ENCODE measurements at regions not wholly inside any gene's neighbourhood (a gene's known extent, or its start where the extent isn't known, plus 50 kb on each side); places are given as distances from the start of the nearest gene placed in this dataset.

DNA sequence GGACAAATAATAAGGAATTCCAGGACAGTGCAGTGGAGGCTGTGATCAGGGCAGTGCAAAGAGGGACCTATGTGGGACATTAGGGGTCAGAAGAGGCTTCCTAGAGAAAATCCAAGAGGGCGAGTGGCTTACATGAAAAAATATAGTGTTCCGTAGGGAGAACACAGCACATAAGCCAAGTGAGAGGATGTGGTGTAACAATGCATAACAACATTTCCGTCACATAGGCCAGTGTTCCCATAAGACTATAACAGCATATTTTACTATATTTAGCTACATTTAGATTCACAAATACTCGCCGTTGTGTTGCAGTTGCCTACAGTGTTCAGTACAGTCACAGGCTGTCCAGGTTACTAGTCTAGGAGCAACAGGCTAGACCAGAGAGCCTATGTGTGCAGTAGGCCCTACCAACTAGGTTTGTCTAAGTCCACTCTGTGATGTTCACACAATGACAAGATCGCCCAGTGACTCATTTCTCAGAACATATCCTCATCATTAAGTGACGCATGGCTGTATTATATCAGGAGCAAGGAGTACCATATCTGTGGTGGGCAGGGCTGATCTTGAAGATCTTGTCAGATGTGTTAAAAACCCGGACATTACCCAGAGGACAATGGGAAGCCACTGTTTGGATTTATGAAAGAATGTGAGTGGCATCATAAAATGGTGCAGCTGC is 74.0 kb upstream of the TBL1X start:
- H2AFZ ChIP-seq (ENCODE audit: control insufficient read depth, low read length), result no peak overlapping the region
- dilution Hi-C loops (cut with MboI; ENCODE audit: extremely low pct_ligation_motif_present, low sequenced_read_pairs), result no loop called here
- peaks cover 8% of the 10 kb centered on the region for H3K27me3 ChIP-seq (ENCODE audit: control insufficient read depth, extremely low read depth, insufficient read depth, low read length)
- H3K9me1 ChIP-seq (ENCODE audit: control insufficient read depth, extremely low read depth, insufficient read depth, low read length), result no peaks in the 10 kb centered on the region
- H3K27ac ChIP-seq (ENCODE audit: control insufficient read depth, insufficient read depth, low read length), result no peak overlapping the region
- no peak for TF ChIP-seq EZH2 (IDR thresholded peaks at IDR 0.05; ENCODE audit: low read length)
- TF ChIP-seq, protein P1, sequence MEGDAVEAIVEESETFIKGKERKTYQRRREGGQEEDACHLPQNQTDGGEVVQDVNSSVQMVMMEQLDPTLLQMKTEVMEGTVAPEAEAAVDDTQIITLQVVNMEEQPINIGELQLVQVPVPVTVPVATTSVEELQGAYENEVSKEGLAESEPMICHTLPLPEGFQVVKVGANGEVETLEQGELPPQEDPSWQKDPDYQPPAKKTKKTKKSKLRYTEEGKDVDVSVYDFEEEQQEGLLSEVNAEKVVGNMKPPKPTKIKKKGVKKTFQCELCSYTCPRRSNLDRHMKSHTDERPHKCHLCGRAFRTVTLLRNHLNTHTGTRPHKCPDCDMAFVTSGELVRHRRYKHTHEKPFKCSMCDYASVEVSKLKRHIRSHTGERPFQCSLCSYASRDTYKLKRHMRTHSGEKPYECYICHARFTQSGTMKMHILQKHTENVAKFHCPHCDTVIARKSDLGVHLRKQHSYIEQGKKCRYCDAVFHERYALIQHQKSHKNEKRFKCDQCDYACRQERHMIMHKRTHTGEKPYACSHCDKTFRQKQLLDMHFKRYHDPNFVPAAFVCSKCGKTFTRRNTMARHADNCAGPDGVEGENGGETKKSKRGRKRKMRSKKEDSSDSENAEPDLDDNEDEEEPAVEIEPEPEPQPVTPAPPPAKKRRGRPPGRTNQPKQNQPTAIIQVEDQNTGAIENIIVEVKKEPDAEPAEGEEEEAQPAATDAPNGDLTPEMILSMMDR (optimal IDR thresholded peaks at IDR 0.05 in 1 of 3, IDR thresholded peaks at IDR 0.05 in 1 of 3, conservative IDR thresholded peaks at IDR 0.05 in 1 of 3; ENCODE audit: extremely low read depth in 1 of 3, insufficient read depth in 2 of 3, low read length in 3 of 3), result no peak
- H4K20me1 ChIP-seq (ENCODE audit: control insufficient read depth, extremely low read depth, insufficient read depth, low read length), result no peaks in the 10 kb centered on the region
- no peak overlapping the region for H3K9ac ChIP-seq (ENCODE audit: control insufficient read depth, extremely low read depth, insufficient read depth, low read length)
- H3K4me3 ChIP-seq (ENCODE audit: control insufficient read depth in 2 of 3, extremely low read depth in 1 of 3, insufficient read depth in 2 of 3, low read depth in 1 of 3, low read length in 3 of 3), result no peak overlapping the region
- no peak for FAIRE-seq
- H3K4me2 ChIP-seq (ENCODE audit: control insufficient read depth, extremely low read depth, insufficient read depth, low read depth, low read length), result no peak overlapping the region
- no peaks in the 10 kb centered on the region for H3K79me2 ChIP-seq (ENCODE audit: control insufficient read depth, insufficient read depth, low read length)
- H3K36me3 ChIP-seq (ENCODE audit: control insufficient read depth in 2 of 2, extremely low read depth in 1 of 2, insufficient read depth in 2 of 2, low read length in 2 of 2), result no peaks in the 10 kb centered on the region
- H3K4me1 ChIP-seq (ENCODE audit: control insufficient read depth, extremely low read depth, insufficient read depth, low read length), result no peaks in the 10 kb centered on the region
- DNase-seq (ENCODE audit: low read depth, low spot score), result no peak
- no peaks in the 10 kb centered on the region for H3K9me3 ChIP-seq (ENCODE audit: control insufficient read depth, low read depth, low read length)

DNA sequence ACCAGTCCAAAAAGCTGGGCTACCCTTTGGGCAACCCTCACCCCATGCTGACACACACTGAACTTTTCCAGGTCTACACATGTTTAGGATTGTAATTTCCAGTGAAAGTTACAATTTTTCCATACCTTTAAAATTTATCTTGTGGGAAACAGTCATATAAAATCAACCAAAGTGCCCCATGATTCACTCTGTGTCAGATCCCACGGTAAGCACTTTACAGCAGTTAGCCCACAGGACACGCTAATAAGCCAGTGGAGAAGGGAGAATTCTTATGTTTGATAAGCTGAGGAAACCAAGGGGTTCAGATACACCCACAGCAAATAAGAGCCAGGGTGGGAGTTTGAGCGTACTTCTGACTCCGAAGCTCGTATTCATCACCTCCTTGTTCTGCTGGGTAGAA is 72.4 kb upstream of the TBL1X start:
- Histone ChIP-seq H4K20me1 (ENCODE audit: control insufficient read depth, extremely low read depth, insufficient read depth, low read length) (no peaks in the 10 kb centered on the region), H3K4me3 (ENCODE audit: control insufficient read depth in 2 of 3, extremely low read depth in 1 of 3, insufficient read depth in 2 of 3, low read depth in 1 of 3, low read length in 3 of 3) (no peak overlapping the region), H3K4me2 (ENCODE audit: control insufficient read depth, extremely low read depth, insufficient read depth, low read depth, low read length) (no peak overlapping the region), H2AFZ (ENCODE audit: control insufficient read depth, low read length) (no peak overlapping the region), H3K9me3 (ENCODE audit: control insufficient read depth, low read depth, low read length) (no peaks in the 10 kb centered on the region), H3K9ac (ENCODE audit: control insufficient read depth, extremely low read depth, insufficient read depth, low read length) (no peak overlapping the region), H3K79me2 (ENCODE audit: control insufficient read depth, insufficient read depth, low read length) (no peaks in the 10 kb centered on the region), H3K36me3 (ENCODE audit: control insufficient read depth in 2 of 2, extremely low read depth in 1 of 2, insufficient read depth in 2 of 2, low read length in 2 of 2) (no peaks in the 10 kb centered on the region), H3K4me1 (ENCODE audit: control insufficient read depth, extremely low read depth, insufficient read depth, low read length) (no peaks in the 10 kb centered on the region), H3K27ac (ENCODE audit: control insufficient read depth, insufficient read depth, low read length) (no peak overlapping the region), H3K9me1 (ENCODE audit: control insufficient read depth, extremely low read depth, insufficient read depth, low read length) (no peaks in the 10 kb centered on the region), H3K27me3 (ENCODE audit: control insufficient read depth, extremely low read depth, insufficient read depth, low read length) (no peaks in the 10 kb centered on the region)
- FAIRE-seq (no peak), DNase-seq (ENCODE audit: low read depth, low spot score) (no peak)
- dilution Hi-C loops (cut with MboI; ENCODE audit: extremely low pct_ligation_motif_present, low sequenced_read_pairs), result no loop called here
- TF ChIP-seq, protein P1 (optimal IDR thresholded peaks at IDR 0.05 in 1 of 3, IDR thresholded peaks at IDR 0.05 in 1 of 3, conservative IDR thresholded peaks at IDR 0.05 in 1 of 3; ENCODE audit: extremely low read depth in 1 of 3, insufficient read depth in 2 of 3, low read length in 3 of 3), result no peak
- TF ChIP-seq EZH2 (IDR thresholded peaks at IDR 0.05; ENCODE audit: low read length), result no peak

All from keratinocyte (primary cell).